Neural cell (in vitro differentiated cells): ENCODE measurements at regions not wholly inside any gene's neighbourhood (a gene's known extent, or its start where the extent isn't known, plus 50 kb on each side); places are given as distances from the start of the nearest gene placed in this dataset.

ENCODE experiments used
- H2AFZ ChIP-seq: fragments of 200-600, 300-800 bp; sonication (generic), shearing (Covaris generic); 2 replicates; pipeline ENCODE4 v1.6.0; 2014; ENCODE audit warnings: low read depth, mild to moderate bottlenecking, antibody characterized with exemption, low read length, moderate library complexity
- H3F3A ChIP-seq: fragments of 200-600 bp; shearing (Covaris generic); 2 replicates; pipeline ENCODE4 v1.6.1; 2016; ENCODE audit warnings: mild to moderate bottlenecking, moderate library complexity, mixed read lengths, antibody characterized with exemption, low read length; ENCODE audit not compliant: insufficient read depth, poor library complexity, severe bottlenecking
- H3K27ac ChIP-seq: fragments of 200-600, 300-800 bp; sonication (generic), shearing (Covaris generic); 2 replicates; pipeline ENCODE4 v1.5.1; 2014; ENCODE audit warnings: mild to moderate bottlenecking, low read length, moderate library complexity
- H3K27me3 ChIP-seq: fragments of 300-800, 200-600 bp; sonication (generic), shearing (Covaris generic); 2 replicates; pipeline ENCODE4 v1.6.0; 2014; ENCODE audit warnings: mild to moderate bottlenecking, low read depth, low read length, moderate library complexity; ENCODE audit not compliant: insufficient read depth
- H3K36me3 ChIP-seq: fragments of 300-800, 200-600 bp; sonication (generic), shearing (Covaris generic); 2 replicates; pipeline ENCODE4 v1.5.1; 2014; ENCODE audit warnings: mild to moderate bottlenecking, antibody characterized with exemption, low read length, moderate library complexity; ENCODE audit not compliant: insufficient read depth
- H3K4me2 ChIP-seq: fragments of 300-800, 200-600 bp; sonication (generic), shearing (Covaris generic); 2 replicates; pipeline ENCODE4 v1.6.0; 2014; ENCODE audit warnings: mild to moderate bottlenecking, low read length
- H3K4me3 ChIP-seq: fragments of 300-800, 200-600 bp; sonication (generic), shearing (Covaris generic); 2 replicates; pipeline ENCODE4 v1.5.1; 2014; ENCODE audit warnings: mild to moderate bottlenecking, low read length, moderate library complexity
- H3K79me2 ChIP-seq: fragments of 200-600 bp; shearing (Covaris generic); replicated peaks from 2 replicates; pipeline ENCODE4 v1.6.0; 2014; ENCODE audit warnings: mild to moderate bottlenecking, low read length, moderate library complexity; ENCODE audit not compliant: insufficient read depth
- H3K9ac ChIP-seq: fragments of 300-800, 200-600 bp; sonication (generic), shearing (Covaris generic); 2 replicates; pipeline ENCODE4 v1.6.1; 2016; ENCODE audit warnings: mild to moderate bottlenecking, low read length, mixed read lengths
- H3K9me2 ChIP-seq: fragments of 200-600 bp; shearing (Covaris generic); 2 replicates; pipeline ENCODE4 v1.6.1; 2016; ENCODE audit warnings: mild to moderate bottlenecking, low read length, mixed read lengths; ENCODE audit not compliant: insufficient read depth
- H3K9me3 ChIP-seq: fragments of 200-600, 300-800 bp; sonication (generic), shearing (Covaris generic); 2 replicates; pipeline ENCODE4 v1.6.1; 2016; ENCODE audit warnings: mild to moderate bottlenecking, mixed run types, low read length, moderate library complexity, mixed read lengths
- H4K20me1 ChIP-seq: fragments of 200-600 bp; shearing (Covaris generic); 2 replicates; pipeline ENCODE4 v1.6.1; 2016; ENCODE audit warnings: mild to moderate bottlenecking, mixed run types; ENCODE audit not compliant: insufficient read depth
- CTCF ChIP-seq: fragments of 450-650 bp; IDR thresholded peaks from 2 replicates; pipeline ENCODE4 v1.5.1; 2014; ENCODE audit warnings: antibody characterized with exemption, mild to moderate bottlenecking, moderate library complexity; ENCODE audit not compliant: poor library complexity, severe bottlenecking
- EP300 ChIP-seq: fragments of 450-650 bp; conservative IDR thresholded peaks from 2 replicates; pipeline ENCODE4 v1.6.1; 2014; ENCODE audit warnings: antibody characterized with exemption, mild to moderate bottlenecking, moderate library complexity; ENCODE audit not compliant: poor library complexity, severe bottlenecking
- EZH2 ChIP-seq: fragments of 200-600, 300-800 bp; shearing (Covaris generic), sonication (generic); IDR thresholded peaks from 2 replicates; pipeline ENCODE4 v1.6.1; 2014; ENCODE audit warnings: antibody characterized with exemption, low read length, borderline replicate concordance, mild to moderate bottlenecking; ENCODE audit not compliant: insufficient read depth, poor library complexity, severe bottlenecking
- MXI1 ChIP-seq: fragments of 450-650 bp; conservative IDR thresholded peaks from 2 replicates; pipeline ENCODE4 v1.6.1; 2014; ENCODE audit warnings: antibody characterized with exemption, mild to moderate bottlenecking; ENCODE audit not compliant: poor library complexity, severe bottlenecking
- POLR2AphosphoS5 ChIP-seq: IDR thresholded peaks from 2 replicates; pipeline ENCODE4 v1.6.1; 2012
- RAD21 ChIP-seq: fragments of 450-650 bp; conservative IDR thresholded peaks from 2 replicates; pipeline ENCODE4 v1.6.1; 2014; ENCODE audit warnings: antibody characterized with exemption, mild to moderate bottlenecking, moderate library complexity
- REST ChIP-seq: IDR thresholded peaks from 2 replicates; pipeline ENCODE4 v1.6.1; 2012; ENCODE audit warnings: borderline replicate concordance
- SMC3 ChIP-seq: fragments of 450-650 bp; conservative IDR thresholded peaks from 2 replicates; pipeline ENCODE4 v1.6.1; 2014; ENCODE audit warnings: antibody characterized with exemption, mild to moderate bottlenecking, moderate library complexity; ENCODE audit not compliant: poor library complexity
- TAF1 ChIP-seq: IDR thresholded peaks from 2 replicates; pipeline ENCODE4 v1.6.1; 2012; ENCODE audit warnings: low read depth

- TF ChIP-seq POLR2AphosphoS5: no peak
- TF ChIP-seq EZH2: no peak
- TF ChIP-seq REST: no peak
- no peak for TF ChIP-seq CTCF
- TF ChIP-seq RAD21: no peak
- TF ChIP-seq TAF1: no peak
- no peak for TF ChIP-seq EP300
- no peak for TF ChIP-seq SMC3
- TF ChIP-seq MXI1: no peak
- no peak overlapping the region for H2AFZ ChIP-seq
Measured at GRCh38 chr10:83592337-83592935, 546.9 kb upstream of the GHITM start.

GRCh38 chr10:83603708-83604107, 535.6 kb upstream of the GHITM start:
- Histone ChIP-seq H4K20me1 (no peaks in the 10 kb centered on the region), H3K9ac (no peak overlapping the region), H3K79me2 (no peaks in the 10 kb centered on the region), H3K4me2 (no peak overlapping the region), H3K27me3 (no peaks in the 10 kb centered on the region), H3K4me3 (no peak overlapping the region), H3K36me3 (no peaks in the 10 kb centered on the region), H3K9me2 (no peaks in the 10 kb centered on the region), H3K27ac (no peak overlapping the region), H3K9me3 (no peaks in the 10 kb centered on the region), H2AFZ (no peak overlapping the region), H3F3A (no peaks in the 10 kb centered on the region)
- TF ChIP-seq SMC3 (no peak), EP300 (no peak), CTCF (no peak), REST (no peak), MXI1 (no peak), POLR2AphosphoS5 (no peak), EZH2 (no peak), TAF1 (no peak)

More at GRCh38 chr10:83592337-83592935, 546.9 kb upstream of the GHITM start:
- H3K9me2 ChIP-seq: no peaks in the 10 kb centered on the region
- H3F3A ChIP-seq: no peaks in the 10 kb centered on the region
- no peak overlapping the region for H3K27ac ChIP-seq
- H3K9me3 ChIP-seq: peaks cover 6% of the 10 kb centered on the region
- H3K27me3 ChIP-seq: no peaks in the 10 kb centered on the region
- no peak overlapping the region for H3K9ac ChIP-seq
- H3K79me2 ChIP-seq: no peaks in the 10 kb centered on the region
- H4K20me1 ChIP-seq: no peaks in the 10 kb centered on the region
- no peaks in the 10 kb centered on the region for H3K36me3 ChIP-seq
- H3K4me2 ChIP-seq: no peak overlapping the region
- no peak overlapping the region for H3K4me3 ChIP-seq
